ENCODE measurements at regions not wholly inside any gene's neighbourhood (a gene's known extent, or its start where the extent isn't known, plus 50 kb on each side); places are given as distances from the start of the nearest gene placed in this dataset.

- no peaks in the 10 kb centered on the region for H3K79me2 ChIP-seq (ENCODE audit: control insufficient read depth, insufficient read depth, low read length)
- no peak for DNase-seq
- H3K18ac ChIP-seq (ENCODE audit: low read length): no peak overlapping the region
- H4K8ac ChIP-seq (ENCODE audit: low read depth, low read length): no peak overlapping the region
- H2BK120ac ChIP-seq (ENCODE audit: low read depth, low read length): no peak overlapping the region
- H2BK5ac ChIP-seq (ENCODE audit: low read length): no peak overlapping the region
- no peak overlapping the region for H3K23ac ChIP-seq (ENCODE audit: low read length)
- H3K4me2 ChIP-seq (ENCODE audit: low read length): no peak overlapping the region
- no peaks in the 10 kb centered on the region for H3K36me3 ChIP-seq (ENCODE audit: control insufficient read depth, insufficient read depth, low read length)
- H3K4me1 ChIP-seq (ENCODE audit: control insufficient read depth, low read depth, low read length): no peaks in the 10 kb centered on the region
- H3K4ac ChIP-seq (ENCODE audit: low read depth, low read length): no peak overlapping the region
- H3K27me3 ChIP-seq (ENCODE audit: insufficient read depth, low read length, poor library complexity): no peaks in the 10 kb centered on the region
- H2BK15ac ChIP-seq (replicated peaks; ENCODE audit: low read depth): no peak overlapping the region
- H2AK5ac ChIP-seq (ENCODE audit: low read length): no peak overlapping the region
- H3K4me3 ChIP-seq (ENCODE audit: low read length): no peak overlapping the region
- WGBS (ENCODE audit: extremely low coverage, insufficient coverage, low lambda C conversion rate): no CpG with 5 or more reads among the region's 5 CpGs
- H3K79me1 ChIP-seq (ENCODE audit: low read length): no peaks in the 10 kb centered on the region
- no peak overlapping the region for H3K27ac ChIP-seq (ENCODE audit: low read depth, low read length)
- H3K9ac ChIP-seq (ENCODE audit: low read length): no peak overlapping the region
- H3K56ac ChIP-seq (ENCODE audit: low read length): no peak overlapping the region
- no peak overlapping the region for H4K5ac ChIP-seq (ENCODE audit: low read length)
Measured at GRCh38 chr3:191003742-191004141, 141.2 kb upstream of the GMNC start.

GRCh38 chr3:190996181-190996775 lies 133.8 kb upstream of the GMNC start:
- Histone ChIP-seq H2AK5ac (ENCODE audit: low read length) (no peak overlapping the region), H3K9ac (ENCODE audit: low read length) (no peak overlapping the region), H2BK15ac (replicated peaks; ENCODE audit: low read depth) (no peak overlapping the region), H3K27ac (ENCODE audit: low read depth, low read length) (no peak overlapping the region), H3K18ac (ENCODE audit: low read length) (no peak overlapping the region), H3K4me3 (ENCODE audit: low read length) (no peak overlapping the region), H3K79me2 (ENCODE audit: control insufficient read depth, insufficient read depth, low read length) (no peaks in the 10 kb centered on the region), H4K8ac (ENCODE audit: low read depth, low read length) (no peak overlapping the region), H3K36me3 (ENCODE audit: control insufficient read depth, insufficient read depth, low read length) (no peaks in the 10 kb centered on the region), H3K56ac (ENCODE audit: low read length) (no peak overlapping the region), H3K4ac (ENCODE audit: low read depth, low read length) (no peak overlapping the region), H2BK5ac (ENCODE audit: low read length) (no peak overlapping the region), H3K79me1 (ENCODE audit: low read length) (no peaks in the 10 kb centered on the region), H3K27me3 (ENCODE audit: insufficient read depth, low read length, poor library complexity) (no peaks in the 10 kb centered on the region), H3K4me2 (ENCODE audit: low read length) (no peak overlapping the region), H3K4me1 (ENCODE audit: control insufficient read depth, low read depth, low read length) (no peaks in the 10 kb centered on the region), H3K23ac (ENCODE audit: low read length) (no peak overlapping the region), H2BK120ac (ENCODE audit: low read depth, low read length) (no peak overlapping the region), H4K5ac (ENCODE audit: low read length) (no peak overlapping the region)
- DNase-seq: no peak
- no CpG with 5 or more reads among the region's 3 CpGs for WGBS (ENCODE audit: extremely low coverage, insufficient coverage, low lambda C conversion rate)

GRCh38 chr3:190995156-190995555 lies 132.7 kb upstream of the GMNC start:
- Histone ChIP-seq H3K4me2 (ENCODE audit: low read length) (no peak overlapping the region), H3K4me1 (ENCODE audit: control insufficient read depth, low read depth, low read length) (no peaks in the 10 kb centered on the region), H3K4me3 (ENCODE audit: low read length) (no peak overlapping the region), H3K18ac (ENCODE audit: low read length) (no peak overlapping the region), H3K9ac (ENCODE audit: low read length) (no peak overlapping the region), H3K56ac (ENCODE audit: low read length) (no peak overlapping the region), H2AK5ac (ENCODE audit: low read length) (no peak overlapping the region), H2BK120ac (ENCODE audit: low read depth, low read length) (no peak overlapping the region), H3K79me2 (ENCODE audit: control insufficient read depth, insufficient read depth, low read length) (no peaks in the 10 kb centered on the region), H3K4ac (ENCODE audit: low read depth, low read length) (no peak overlapping the region), H3K27me3 (ENCODE audit: insufficient read depth, low read length, poor library complexity) (no peaks in the 10 kb centered on the region), H2BK15ac (replicated peaks; ENCODE audit: low read depth) (no peak overlapping the region), H3K36me3 (ENCODE audit: control insufficient read depth, insufficient read depth, low read length) (no peaks in the 10 kb centered on the region), H3K27ac (ENCODE audit: low read depth, low read length) (no peak overlapping the region), H3K79me1 (ENCODE audit: low read length) (no peaks in the 10 kb centered on the region), H4K8ac (ENCODE audit: low read depth, low read length) (no peak overlapping the region), H2BK5ac (ENCODE audit: low read length) (no peak overlapping the region), H4K5ac (ENCODE audit: low read length) (no peak overlapping the region), H3K23ac (ENCODE audit: low read length) (no peak overlapping the region)
- DNase-seq: no peak
- WGBS (ENCODE audit: extremely low coverage, insufficient coverage, low lambda C conversion rate): no CpG with 5 or more reads among the region's 1 CpG

- H3K4me2 ChIP-seq (ENCODE audit: low read length): no peak overlapping the region
- no peaks in the 10 kb centered on the region for H3K4me1 ChIP-seq (ENCODE audit: control insufficient read depth, low read depth, low read length)
- H3K9ac ChIP-seq (ENCODE audit: low read length): no peak overlapping the region
- no peak overlapping the region for H3K23ac ChIP-seq (ENCODE audit: low read length)
- no peaks in the 10 kb centered on the region for H3K79me1 ChIP-seq (ENCODE audit: low read length)
- no peak overlapping the region for H3K18ac ChIP-seq (ENCODE audit: low read length)
- no peak overlapping the region for H3K4me3 ChIP-seq (ENCODE audit: low read length)
- no peak overlapping the region for H2BK5ac ChIP-seq (ENCODE audit: low read length)
- H3K79me2 ChIP-seq (ENCODE audit: control insufficient read depth, insufficient read depth, low read length): no peaks in the 10 kb centered on the region
- no peak overlapping the region for H4K8ac ChIP-seq (ENCODE audit: low read depth, low read length)
- H2BK120ac ChIP-seq (ENCODE audit: low read depth, low read length): no peak overlapping the region
- H4K5ac ChIP-seq (ENCODE audit: low read length): no peak overlapping the region
- no peak for DNase-seq
- no peak overlapping the region for H2AK5ac ChIP-seq (ENCODE audit: low read length)
- H3K36me3 ChIP-seq (ENCODE audit: control insufficient read depth, insufficient read depth, low read length): no peaks in the 10 kb centered on the region
- H3K56ac ChIP-seq (ENCODE audit: low read length): no peak overlapping the region
- no peak overlapping the region for H3K27ac ChIP-seq (ENCODE audit: low read depth, low read length)
- no peak overlapping the region for H3K4ac ChIP-seq (ENCODE audit: low read depth, low read length)
- H3K27me3 ChIP-seq (ENCODE audit: insufficient read depth, low read length, poor library complexity): no peaks in the 10 kb centered on the region
- no peak overlapping the region for H2BK15ac ChIP-seq (replicated peaks; ENCODE audit: low read depth)
Measured at GRCh38 chr3:190990898-190991297, 128.4 kb upstream of the GMNC start.

GRCh38 chr3:190989218-190989617 lies 126.7 kb upstream of the GMNC start:
- H3K23ac ChIP-seq (ENCODE audit: low read length): no peak overlapping the region
- no peak overlapping the region for H3K4me2 ChIP-seq (ENCODE audit: low read length)
- no peaks in the 10 kb centered on the region for H3K79me1 ChIP-seq (ENCODE audit: low read length)
- H3K4ac ChIP-seq (ENCODE audit: low read depth, low read length): no peak overlapping the region
- no peak overlapping the region for H2BK120ac ChIP-seq (ENCODE audit: low read depth, low read length)
- no peak overlapping the region for H3K56ac ChIP-seq (ENCODE audit: low read length)
- H2BK5ac ChIP-seq (ENCODE audit: low read length): no peak overlapping the region
- no peak overlapping the region for H3K9ac ChIP-seq (ENCODE audit: low read length)
- no peaks in the 10 kb centered on the region for H3K27me3 ChIP-seq (ENCODE audit: insufficient read depth, low read length, poor library complexity)
- no peak overlapping the region for H2BK15ac ChIP-seq (replicated peaks; ENCODE audit: low read depth)
- no peaks in the 10 kb centered on the region for H3K79me2 ChIP-seq (ENCODE audit: control insufficient read depth, insufficient read depth, low read length)
- no peaks in the 10 kb centered on the region for H3K36me3 ChIP-seq (ENCODE audit: control insufficient read depth, insufficient read depth, low read length)
- no CpG with 5 or more reads among the region's 2 CpGs for WGBS (ENCODE audit: extremely low coverage, insufficient coverage, low lambda C conversion rate)
- H3K4me3 ChIP-seq (ENCODE audit: low read length): no peak overlapping the region
- no peak overlapping the region for H4K8ac ChIP-seq (ENCODE audit: low read depth, low read length)
- no peak overlapping the region for H2AK5ac ChIP-seq (ENCODE audit: low read length)
- H3K18ac ChIP-seq (ENCODE audit: low read length): no peak overlapping the region
- H4K5ac ChIP-seq (ENCODE audit: low read length): no peak overlapping the region
- H3K27ac ChIP-seq (ENCODE audit: low read depth, low read length): no peak overlapping the region
- DNase-seq: no peak
- H3K4me1 ChIP-seq (ENCODE audit: control insufficient read depth, low read depth, low read length): no peaks in the 10 kb centered on the region

GRCh38 chr3:190988102-190988501 lies 125.6 kb upstream of the GMNC start:
- no peaks in the 10 kb centered on the region for H3K4me1 ChIP-seq (ENCODE audit: control insufficient read depth, low read depth, low read length)
- no peak overlapping the region for H2BK15ac ChIP-seq (replicated peaks; ENCODE audit: low read depth)
- H2BK5ac ChIP-seq (ENCODE audit: low read length): no peak overlapping the region
- H4K8ac ChIP-seq (ENCODE audit: low read depth, low read length): no peak overlapping the region
- no peak overlapping the region for H2AK5ac ChIP-seq (ENCODE audit: low read length)
- no peak overlapping the region for H3K9ac ChIP-seq (ENCODE audit: low read length)
- H3K27ac ChIP-seq (ENCODE audit: low read depth, low read length): no peak overlapping the region
- no peak overlapping the region for H3K4ac ChIP-seq (ENCODE audit: low read depth, low read length)
- no peak overlapping the region for H4K5ac ChIP-seq (ENCODE audit: low read length)
- WGBS (ENCODE audit: extremely low coverage, insufficient coverage, low lambda C conversion rate): no CpG with 5 or more reads among the region's 2 CpGs
- no peak overlapping the region for H2BK120ac ChIP-seq (ENCODE audit: low read depth, low read length)
- no peak overlapping the region for H3K18ac ChIP-seq (ENCODE audit: low read length)
- no peak for DNase-seq
- H3K27me3 ChIP-seq (ENCODE audit: insufficient read depth, low read length, poor library complexity): no peaks in the 10 kb centered on the region
- H3K23ac ChIP-seq (ENCODE audit: low read length): no peak overlapping the region
- H3K79me2 ChIP-seq (ENCODE audit: control insufficient read depth, insufficient read depth, low read length): no peaks in the 10 kb centered on the region
- no peaks in the 10 kb centered on the region for H3K79me1 ChIP-seq (ENCODE audit: low read length)
- H3K4me2 ChIP-seq (ENCODE audit: low read length): no peak overlapping the region
- no peak overlapping the region for H3K56ac ChIP-seq (ENCODE audit: low read length)
- H3K4me3 ChIP-seq (ENCODE audit: low read length): no peak overlapping the region
- H3K36me3 ChIP-seq (ENCODE audit: control insufficient read depth, insufficient read depth, low read length): no peaks in the 10 kb centered on the region

Data from mesendoderm (in vitro differentiated cells).